Suprapubic skin (tissue), 3 donors: ENCODE measurements at regions not wholly inside any gene's neighbourhood (a gene's known extent, or its start where the extent isn't known, plus 50 kb on each side); places are given as distances from the start of the nearest gene placed in this dataset.

Experiments used
- CTCF ChIP-seq, 2 donors: fragments of 200-600 bp in 1 of 2; fragments of 450-650 bp in 1 of 2; sonication (generic) in 1 of 2; IDR thresholded peaks; one replicate each; pipeline ENCODE4 v1.5.1; 2016 to 2019; ENCODE audit warnings: antibody characterized with exemption in 2 of 2, mild to moderate bottlenecking in 1 of 2, moderate library complexity in 1 of 2
- POLR2AphosphoS5 ChIP-seq, 3 donors: sonication (generic); formaldehyde crosslinking; IDR thresholded peaks; one replicate each; pipeline ENCODE4 v1.6.1; 2017; ENCODE audit warnings: antibody characterized with exemption in 3 of 3

GRCh38 chr4:65861993-65862392, 191.7 kb upstream of the EPHA5 start:
- TF ChIP-seq CTCF (IDR thresholded peaks at IDR 0.05) (no peak), POLR2AphosphoS5 (IDR thresholded peaks at IDR 0.05) (no peak)
